WI38 (cell line): ENCODE measurements at regions not wholly inside any gene's neighbourhood (a gene's known extent, or its start where the extent isn't known, plus 50 kb on each side); places are given as distances from the start of the nearest gene placed in this dataset.

Source experiments
- H3K4me3 ChIP-seq: 2 replicates; pipeline ENCODE4 v1.5.1; 2011; ENCODE audit warnings: low read depth, mild to moderate bottlenecking, control low read depth, low read length
- CTCF ChIP-seq: IDR thresholded peaks from 2 replicates; pipeline ENCODE4 v1.5.1; 2012; ENCODE audit warnings: low read depth, mild to moderate bottlenecking, control low read depth, low read length

- no peak for TF ChIP-seq CTCF
- no peak overlapping the region for H3K4me3 ChIP-seq
Measured at GRCh38 chr2:155200753-155201152, 502.3 kb downstream of the KCNJ3 start.

- no peak overlapping the region for H3K4me3 ChIP-seq
- no peak for TF ChIP-seq CTCF
Measured at GRCh38 chr2:155190342-155190741, 491.8 kb downstream of the KCNJ3 start.

- TF ChIP-seq CTCF = no peak
- H3K4me3 ChIP-seq = no peak overlapping the region
Measured at GRCh38 chr2:155178921-155179320, 480.4 kb downstream of the KCNJ3 start.

GRCh38 chr2:155176345-155176744 is 477.9 kb downstream of the KCNJ3 start:
- no peak for TF ChIP-seq CTCF
- no peak overlapping the region for H3K4me3 ChIP-seq

GRCh38 chr2:155169317-155169716 is 470.8 kb downstream of the KCNJ3 start:
- no peak for TF ChIP-seq CTCF
- no peak overlapping the region for H3K4me3 ChIP-seq

GRCh38 chr2:155162494-155162893 is 464.0 kb downstream of the KCNJ3 start:
- no peak overlapping the region for H3K4me3 ChIP-seq
- no peak for TF ChIP-seq CTCF

GRCh38 chr2:155161314-155161713 is 462.8 kb downstream of the KCNJ3 start:
- no peak overlapping the region for H3K4me3 ChIP-seq
- TF ChIP-seq CTCF = no peak
